Stimulated activated CD8-positive, alpha-beta memory T cell treated with anti-CD3 and anti-CD28 coated beads, Interleukin-15, amount 100 ng/mL, for 24 hours (primary cell): ENCODE measurements at regions not wholly inside any gene's neighbourhood (a gene's known extent, or its start where the extent isn't known, plus 50 kb on each side); places are given as distances from the start of the nearest gene placed in this dataset.
"Not testable (repeated sequence)": the region's sequence is repeated elsewhere in the genome, so short reads cannot be mapped to it uniquely, and the experiment has no call there.

Experiments used
- DNase-seq: peaks from one replicate; pipeline ENCODE4 v3.0.0-alpha.2; 2020; ENCODE audit warnings: low read depth

DNA sequence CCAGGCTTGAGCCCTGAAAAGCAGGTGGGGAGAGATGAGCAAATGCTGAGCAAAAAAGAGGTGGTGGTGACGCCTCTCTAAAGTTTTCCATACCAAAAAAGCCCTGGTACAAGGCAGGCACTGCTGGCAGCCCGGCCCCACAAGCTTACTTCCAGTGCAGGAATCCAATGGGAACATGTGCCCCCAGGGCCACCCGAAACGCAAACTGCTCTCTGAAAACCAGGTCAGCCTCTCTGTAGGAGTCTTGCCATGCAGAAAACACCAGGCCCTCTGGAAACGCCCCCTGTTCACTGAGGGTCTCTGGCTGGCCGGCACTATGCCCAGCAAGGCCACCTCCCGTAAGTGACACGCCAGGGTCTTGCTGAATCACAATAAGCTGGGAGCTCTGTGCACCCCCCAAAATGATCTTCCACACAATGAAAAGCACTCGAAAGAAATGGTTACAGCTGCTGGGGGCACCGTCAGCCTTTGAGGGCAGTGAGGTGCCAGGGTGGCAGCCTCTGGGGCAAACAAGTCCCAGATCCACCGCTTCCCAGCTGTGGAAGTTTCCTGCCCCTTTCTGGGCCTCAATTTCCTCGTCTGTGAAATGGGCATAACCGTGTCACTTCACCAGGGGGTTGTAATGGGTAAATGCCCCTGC is 170.5 kb downstream of the TOMM20 start:
- DNase-seq, result no peak

DNA sequence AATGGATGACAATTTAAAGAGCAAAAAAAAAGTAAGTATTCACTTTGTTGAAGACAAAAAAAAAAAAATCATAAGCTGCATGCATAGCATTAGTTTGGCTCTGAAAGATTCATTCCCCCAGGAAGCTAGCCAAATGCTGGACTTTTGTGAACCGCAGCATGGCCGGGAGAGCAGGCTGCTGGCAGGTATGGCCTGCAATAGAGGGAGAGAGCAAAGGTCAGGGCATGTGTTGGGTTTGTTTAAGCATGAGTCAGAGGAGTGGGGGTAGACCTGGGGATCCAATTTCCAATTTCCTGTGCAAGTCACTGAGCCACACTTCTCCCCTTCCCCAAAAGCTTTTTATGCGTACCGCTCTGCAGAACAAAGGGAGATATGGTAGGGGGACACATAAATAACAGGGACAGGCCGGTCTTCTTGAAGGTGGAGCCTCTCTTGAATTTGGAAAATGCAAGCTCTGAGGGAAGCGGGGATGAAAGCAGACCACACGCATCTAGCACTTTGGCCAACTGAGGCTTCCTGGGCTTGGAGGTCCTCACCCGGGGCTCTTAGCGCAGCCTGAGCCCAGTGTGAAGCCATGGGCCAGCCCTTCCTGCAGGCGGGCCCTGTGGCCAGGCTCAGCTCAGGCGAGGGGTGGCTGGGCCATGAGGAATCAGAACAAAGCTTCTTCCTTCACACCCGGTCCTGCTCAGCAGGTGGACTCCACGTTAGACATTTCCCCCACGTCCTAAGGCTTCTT is 171.1 kb downstream of the TOMM20 start:
- DNase-seq, result no peak

DNA sequence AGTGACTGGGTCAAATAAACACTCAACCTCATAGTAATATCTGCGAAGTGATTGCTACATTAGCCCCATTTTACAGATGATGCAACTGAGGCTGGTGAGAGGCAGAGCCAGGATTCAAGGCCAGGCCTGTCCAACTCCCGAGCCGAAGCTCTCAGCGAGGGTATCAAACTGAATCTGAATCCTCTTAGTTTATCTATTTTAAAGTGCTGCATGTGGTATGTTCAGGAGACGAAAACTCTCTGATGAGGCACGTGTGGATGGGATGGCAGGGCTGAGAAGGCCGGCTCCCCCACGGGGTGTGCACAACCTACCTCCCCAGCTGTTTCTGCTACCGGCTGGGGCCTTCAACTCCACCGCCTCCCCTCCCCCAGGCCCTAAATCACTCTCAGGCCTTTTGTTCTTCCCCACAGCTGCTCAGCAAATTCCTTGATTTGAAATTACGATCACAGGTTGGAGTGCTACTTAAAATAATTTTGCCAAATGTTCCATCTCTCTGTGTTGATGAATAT is 171.8 kb downstream of the TOMM20 start:
- no peak for DNase-seq

DNA sequence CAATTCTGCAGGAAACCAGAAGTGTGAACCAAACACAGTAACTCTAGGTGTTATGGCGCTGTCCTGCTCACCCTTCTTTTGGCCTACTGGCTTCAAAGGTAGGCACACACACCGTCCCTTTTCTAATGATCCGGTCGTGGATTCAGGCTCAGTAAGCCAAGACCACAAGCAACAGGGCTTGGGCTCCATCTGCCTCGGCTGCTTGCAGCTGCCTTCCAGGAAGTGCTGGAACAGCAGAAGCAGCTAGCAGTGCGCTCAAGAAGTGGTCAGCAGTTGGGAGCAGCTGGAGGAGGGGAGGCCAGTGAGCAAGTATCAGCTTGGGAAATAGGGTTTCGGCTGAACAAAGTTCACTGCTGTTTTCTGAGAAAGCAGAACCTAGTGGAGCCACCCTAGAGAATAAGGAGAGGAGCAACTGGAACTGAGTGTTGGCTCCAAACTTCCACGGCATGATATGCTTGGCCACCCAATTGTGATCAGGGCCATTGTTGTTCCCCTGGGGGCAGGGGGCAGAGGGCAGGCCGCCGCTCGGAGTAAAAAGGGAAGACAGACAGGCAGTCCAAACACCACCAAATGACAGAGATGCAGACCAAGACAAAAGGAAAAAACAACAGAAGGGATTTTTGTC is 173.4 kb downstream of the TOMM20 start:
- DNase-seq, result no peak

DNA sequence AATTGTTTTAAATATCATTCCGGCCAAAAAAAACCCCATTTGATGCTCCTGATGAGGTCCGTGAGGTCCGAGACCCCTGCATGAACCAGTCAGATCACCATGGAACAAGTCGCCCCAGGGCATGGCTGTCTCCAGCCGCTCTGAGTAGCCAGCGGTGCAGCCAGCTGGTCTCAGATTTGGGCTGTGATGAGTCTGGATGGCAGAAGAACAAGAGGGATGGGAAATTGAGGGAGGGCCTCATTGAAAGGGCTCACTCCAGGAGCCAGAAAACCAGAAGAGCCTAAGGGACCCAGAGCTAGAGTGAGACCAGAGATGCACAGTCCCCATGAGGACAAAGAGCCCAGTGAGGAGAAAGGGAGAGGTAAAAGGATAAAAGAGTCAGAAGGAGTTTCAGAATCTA is 174.0 kb downstream of the TOMM20 start:
- DNase-seq, result no peak

DNA sequence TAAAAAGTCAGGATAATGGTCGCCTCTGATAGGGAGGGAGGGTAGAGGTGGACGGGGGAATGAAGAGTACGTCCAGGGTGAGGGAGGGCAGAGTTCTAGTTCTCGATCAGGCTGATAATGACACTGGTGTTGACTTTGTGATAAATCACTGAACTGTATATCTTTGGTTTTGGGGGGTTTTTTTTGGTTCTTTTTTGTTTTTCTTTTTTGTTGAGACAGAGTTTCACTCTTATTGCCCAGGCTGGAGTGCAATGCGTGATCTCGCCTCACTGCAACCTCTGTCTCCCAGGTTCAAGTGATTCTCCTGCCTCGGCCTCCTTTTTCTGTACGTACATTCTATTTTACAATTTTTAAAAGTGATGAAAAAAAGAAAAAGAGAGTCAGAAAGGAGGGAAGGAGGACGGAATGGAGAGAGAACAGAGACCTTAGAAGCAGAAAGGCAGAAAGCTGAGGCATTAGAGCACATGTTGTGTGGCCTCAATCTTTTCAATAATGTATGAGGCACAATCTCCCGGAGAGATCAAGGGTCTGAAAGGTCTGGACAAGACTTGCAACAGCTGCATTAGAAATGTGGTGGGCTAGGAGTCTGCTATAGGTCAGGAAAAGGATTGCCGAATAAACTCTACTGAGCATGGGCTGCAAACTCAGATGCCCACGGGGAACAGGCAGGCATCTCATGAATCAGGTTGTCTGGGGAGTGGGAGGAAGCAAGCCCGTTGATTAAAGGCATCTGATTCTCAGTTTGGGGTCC is 174.8 kb downstream of the TOMM20 start:
- no peak for DNase-seq

DNA sequence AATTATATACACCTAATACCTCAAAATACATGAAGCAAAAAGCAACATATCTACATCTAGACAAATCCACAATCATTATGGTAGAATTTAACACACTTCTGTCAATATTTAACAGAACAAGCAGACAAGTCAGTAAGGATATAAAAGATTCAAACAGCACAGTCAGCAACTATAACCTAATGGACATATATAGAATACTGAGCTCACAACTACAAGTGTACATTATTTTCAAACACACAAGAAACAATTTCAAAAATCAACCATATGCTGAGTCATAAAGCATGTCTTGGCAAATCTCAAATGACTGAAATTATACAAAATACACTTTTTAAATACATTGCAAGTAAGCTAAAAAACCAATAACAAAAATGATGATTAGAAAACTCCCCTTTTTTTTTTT is 178.0 kb downstream of the TOMM20 start:
- no peak for DNase-seq

DNA sequence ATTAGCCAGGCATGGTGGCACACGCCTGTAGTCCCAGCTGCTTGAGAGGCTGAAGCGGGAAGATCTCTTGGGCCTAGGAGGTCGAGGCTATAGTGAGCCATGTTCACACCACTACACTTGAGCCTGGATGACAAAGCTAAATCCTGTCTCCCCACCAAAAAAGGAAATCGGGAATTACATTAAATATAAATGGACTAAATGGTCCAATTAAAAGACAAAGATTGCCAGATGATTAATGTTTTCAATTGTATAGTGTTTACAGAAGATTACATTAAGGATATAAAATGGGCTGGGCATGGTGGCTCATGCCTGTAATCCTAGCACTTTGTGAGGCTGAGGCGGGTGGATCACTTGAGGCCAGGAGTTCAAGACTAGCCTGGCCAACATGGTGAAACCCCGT is 179.1 kb downstream of the TOMM20 start:
- DNase-seq, result not testable (repeated sequence)

DNA sequence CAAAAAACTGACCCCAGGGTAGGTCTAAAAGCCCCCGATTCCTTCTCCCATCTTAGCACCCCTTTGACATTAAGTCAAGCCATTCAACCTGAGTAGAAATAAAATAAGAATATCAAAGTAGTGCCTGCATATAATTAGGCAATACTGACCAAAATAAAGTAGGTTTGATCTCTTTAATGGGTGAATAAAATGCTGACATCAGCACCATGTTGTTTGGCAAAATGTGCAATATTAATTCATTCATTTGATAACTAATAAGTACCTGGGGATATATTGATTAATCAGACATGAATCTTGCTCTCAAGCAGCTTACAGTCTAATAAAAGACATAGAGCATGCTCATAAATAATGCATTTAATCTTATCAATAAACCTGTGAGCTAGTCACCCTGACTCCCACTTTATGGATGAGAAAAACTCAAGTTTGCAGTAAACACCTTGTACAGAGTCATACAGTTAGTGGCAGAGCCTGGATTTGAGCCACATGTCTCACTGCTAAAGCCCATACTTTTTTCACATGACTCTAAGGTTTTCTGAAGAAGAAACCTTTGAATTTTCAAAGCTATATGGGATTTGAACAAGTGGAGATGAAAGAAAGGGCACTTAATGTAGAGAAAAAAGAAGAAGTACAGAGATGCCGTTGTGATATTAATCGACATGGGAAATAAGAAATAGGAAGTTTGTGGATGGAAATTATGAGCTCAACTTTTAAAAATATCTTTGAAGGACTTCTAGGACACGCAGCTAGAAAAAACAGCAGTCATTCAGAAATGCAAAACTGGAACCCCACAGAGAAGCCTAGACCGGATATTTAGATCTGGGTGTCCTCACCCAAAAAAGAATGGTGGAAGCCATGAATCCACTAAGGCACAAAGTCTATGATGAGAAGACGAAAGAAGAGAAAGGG is 183.9 kb downstream of the TOMM20 start:
- no peak for DNase-seq

DNA sequence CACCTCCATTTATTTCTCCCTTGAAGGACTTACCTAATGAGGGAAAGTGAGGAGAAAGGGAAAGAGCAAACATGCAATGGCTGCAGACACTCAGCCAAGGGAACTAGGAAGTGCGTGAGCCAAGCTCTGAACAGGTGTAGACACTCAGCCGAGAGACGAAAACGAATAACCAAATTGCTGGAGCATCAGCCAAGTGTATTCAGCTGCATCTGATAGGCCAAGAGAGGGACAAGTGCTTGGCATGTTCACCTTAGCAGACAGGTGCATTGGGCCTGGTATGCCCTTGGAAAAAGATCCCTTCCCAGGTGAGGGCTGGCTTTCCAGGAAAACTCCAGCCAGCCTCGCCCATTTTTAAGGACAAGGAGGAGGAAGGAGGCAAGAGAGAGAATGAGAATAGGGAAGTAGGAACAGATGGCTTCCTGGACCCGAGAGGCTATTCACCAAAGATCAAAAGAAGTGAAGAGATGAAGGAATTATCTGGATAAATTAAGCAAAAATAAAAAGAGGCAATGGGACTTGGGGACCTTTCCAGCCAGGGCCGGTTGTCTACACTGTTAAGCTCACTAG is 184.7 kb downstream of the TOMM20 start:
- DNase-seq, result no peak

DNA sequence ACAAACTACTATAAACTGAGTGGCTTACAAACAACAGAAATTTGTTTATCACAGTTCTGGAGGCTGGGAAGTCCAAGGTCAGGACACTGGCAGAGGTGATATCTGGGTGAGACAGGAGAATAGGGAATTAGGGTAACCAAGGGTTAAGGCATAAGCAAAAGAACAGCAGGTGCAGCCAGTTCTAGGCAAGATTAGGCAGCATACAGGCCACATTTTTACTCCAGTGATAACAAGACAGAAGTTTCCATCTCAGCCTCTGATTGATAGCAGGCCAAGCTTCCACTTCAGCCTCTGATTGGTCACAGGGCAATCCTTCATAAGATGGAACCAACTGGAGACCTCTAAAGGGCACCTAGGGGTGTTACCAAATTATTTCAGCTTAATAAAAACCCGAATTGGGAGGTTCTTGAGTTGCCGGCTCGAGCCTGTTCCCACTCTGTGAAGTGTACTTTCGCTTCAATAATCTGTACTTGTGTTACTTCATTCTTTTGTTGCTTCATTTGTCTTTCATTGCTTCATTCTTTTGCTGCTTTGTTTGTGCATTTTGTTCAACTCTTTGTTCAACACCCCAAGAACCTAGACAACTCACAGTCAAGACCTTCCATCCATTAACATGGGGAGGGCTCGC is 185.6 kb downstream of the TOMM20 start:
- no peak for DNase-seq

DNA sequence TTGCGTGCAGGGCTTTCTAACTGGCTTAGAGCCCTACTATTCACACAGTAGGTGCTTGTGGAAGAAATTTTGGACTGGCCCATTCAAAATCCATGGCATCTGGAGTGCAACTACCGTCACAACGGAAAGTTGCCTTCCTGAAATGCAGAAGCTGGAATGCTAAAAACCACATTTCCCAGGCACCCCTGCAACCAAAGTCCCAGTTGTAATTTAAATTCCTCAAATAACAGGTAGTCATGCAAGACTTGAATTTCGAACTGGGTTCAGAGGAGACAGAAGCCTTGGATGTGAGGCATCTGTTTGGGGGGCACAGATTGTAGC is 186.7 kb downstream of the TOMM20 start:
- DNase-seq, result no peak

DNA sequence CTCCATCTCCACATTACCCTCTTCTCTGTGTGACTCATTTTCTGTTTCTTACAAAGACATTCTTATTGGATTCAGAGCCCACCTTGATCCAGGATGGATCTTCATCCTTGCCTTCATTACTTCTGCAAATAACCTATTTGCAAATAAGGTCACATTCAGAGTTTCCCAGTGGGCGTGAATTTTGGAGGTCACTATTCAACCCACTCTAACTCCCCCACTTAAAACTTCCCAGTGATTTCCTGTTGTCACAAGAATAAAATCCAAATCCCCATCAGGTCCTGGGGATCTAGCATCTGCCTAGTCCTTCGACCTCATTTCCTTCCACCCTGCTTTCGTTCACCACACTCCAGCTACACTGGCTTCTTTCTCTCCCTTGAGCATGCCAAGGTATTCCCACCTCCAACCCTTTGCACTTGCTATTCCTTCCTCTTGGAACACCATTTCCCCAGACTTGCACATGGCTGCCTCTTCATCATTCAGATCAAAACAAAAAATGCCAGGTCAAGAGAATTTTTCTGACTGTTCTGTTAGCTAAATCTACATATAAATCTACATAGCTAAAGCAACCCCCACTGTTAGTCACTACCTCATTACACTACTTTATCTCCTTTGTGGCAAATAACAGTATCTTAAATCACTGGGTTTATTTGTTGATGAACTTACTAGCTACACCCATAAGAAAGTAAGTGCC is 187.2 kb downstream of the TOMM20 start:
- no peak for DNase-seq

DNA sequence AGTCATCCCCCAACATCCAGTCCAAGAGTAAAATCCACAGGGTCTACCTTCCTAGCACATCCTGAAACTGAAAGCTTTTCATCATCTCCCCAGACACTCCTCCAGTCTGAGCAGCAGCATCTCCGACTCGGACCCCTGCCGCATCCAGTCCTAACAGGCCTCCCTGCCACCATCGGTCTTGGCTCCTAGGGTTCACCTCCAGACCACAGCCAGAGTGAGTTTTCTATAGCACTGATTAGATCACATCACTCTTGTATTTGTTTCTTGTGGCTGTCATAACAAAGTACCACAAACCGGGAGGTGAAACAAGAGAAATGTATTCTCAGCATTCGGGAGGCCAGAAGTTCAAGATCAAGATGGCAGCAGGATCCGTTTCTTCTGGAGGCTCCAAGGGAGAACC is 187.8 kb downstream of the TOMM20 start:
- no peak for DNase-seq

DNA sequence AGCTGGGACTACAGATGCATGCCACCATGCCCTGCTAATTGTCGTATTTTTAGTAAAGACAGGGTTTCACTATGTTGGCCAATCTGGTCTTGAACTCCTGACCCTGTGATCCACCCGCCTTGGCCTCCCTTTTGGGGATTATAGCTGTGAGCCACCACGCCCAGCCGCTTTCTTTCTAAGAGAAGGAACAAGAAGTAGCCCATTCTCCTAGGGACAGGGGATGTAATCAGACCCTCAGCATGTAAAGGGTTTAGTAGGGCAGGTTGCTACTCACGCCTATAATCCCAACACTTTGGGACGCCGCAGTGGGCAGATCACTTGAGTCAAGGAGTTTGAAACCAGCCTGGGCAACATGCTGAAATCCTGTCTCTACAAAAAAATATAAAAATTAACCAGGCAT is 189.7 kb downstream of the TOMM20 start:
- DNase-seq, result no peak

DNA sequence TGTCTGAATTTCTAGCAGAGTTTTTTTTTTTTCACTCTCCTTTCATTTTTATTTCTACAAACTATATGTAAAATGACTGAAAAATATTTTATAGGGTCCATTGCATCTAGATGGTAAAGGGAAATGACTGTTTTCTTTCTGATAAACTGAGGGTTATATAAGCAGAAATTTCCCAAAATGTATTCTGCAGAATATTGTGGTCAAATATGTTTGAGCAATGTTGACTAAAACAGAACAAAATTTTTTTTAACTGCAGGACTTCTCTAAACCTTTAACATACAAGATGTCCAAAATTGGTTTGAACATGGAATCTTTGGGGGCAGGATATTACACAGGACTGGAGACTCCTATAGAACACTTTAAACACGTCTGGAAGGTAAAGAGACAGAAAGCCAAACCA is 190.5 kb downstream of the TOMM20 start:
- no peak for DNase-seq

DNA sequence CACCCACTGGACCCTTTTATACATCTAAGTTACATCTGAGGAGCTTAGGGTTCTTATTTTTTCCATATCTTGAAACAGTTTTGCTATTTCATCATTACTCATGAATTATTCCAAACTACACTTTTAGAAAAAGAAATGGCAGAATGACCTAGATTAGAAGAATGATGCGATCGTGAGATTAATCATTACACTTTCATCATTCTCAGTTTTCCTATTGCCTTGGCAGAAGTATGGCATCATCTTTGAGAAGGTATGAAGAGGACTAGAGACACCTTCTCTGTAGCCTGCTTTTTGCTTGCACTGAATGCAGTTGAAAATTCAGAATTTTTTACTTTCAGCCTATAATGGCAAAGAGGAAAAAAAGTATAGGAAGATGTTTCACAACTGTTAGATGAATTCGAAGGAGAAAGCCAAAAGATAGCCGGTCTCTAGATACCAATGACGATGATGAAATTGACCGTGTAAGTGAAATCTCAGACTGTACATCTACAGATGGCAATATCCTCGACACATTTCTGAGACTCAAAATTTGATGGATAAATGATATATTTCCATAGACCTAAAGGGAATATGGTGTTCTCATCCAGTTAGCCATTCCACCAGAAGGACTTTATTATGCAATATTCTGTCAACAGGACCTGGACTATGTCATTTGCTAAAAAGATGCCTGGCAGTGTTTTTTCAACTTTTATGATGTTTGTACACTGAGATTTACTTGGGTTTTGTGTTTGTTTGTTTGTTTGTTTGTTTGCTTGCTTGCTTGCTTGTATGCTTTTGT is 191.8 kb downstream of the TOMM20 start:
- no peak for DNase-seq

DNA sequence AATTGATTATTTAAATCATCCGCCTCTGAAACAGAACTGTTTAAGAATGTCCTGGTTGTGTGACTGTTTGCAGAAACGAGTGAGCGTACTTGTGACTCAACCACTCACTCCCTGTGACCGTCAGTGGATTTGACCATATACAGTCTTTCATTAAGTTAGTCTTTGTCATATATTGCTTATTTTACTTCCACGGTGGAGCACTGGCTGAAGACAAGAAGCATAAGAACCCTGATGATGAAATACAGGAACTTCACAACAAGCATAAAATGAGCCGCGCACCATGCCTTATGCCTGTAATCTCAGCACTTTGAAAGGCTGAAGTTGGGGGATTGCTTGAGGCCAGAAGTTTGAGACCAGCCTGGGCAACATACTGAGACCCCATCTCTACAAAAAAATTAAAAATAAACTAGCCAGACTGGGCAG is 194.0 kb downstream of the TOMM20 start:
- no peak for DNase-seq

DNA sequence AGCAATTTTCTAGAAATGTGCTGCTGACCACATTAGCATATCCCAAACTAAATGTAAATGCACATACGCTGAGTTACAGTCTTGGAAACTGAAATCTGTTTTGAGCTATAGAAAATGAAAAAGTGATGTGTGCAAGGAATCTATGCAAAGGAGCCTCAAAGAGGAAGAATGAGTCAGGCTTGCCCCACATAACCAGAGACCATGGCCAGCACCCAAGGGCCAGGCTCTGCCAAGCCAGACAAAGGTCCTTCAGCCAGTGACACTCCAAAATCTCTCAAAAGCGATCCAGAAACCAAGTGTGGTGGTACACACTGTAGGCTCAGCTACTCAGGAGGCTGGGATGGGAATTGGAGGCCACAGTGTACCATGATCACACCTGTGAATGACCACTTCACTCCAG is 195.2 kb downstream of the TOMM20 start:
- DNase-seq, result no peak
